Duodenal mucosa (tissue), 2 donors: ENCODE measurements at regions not wholly inside any gene's neighbourhood (a gene's known extent, or its start where the extent isn't known, plus 50 kb on each side); places are given as distances from the start of the nearest gene placed in this dataset.
"Not testable (repeated sequence)": the region's sequence is repeated elsewhere in the genome, so short reads cannot be mapped to it uniquely, and the experiment has no call there.

Source experiments
- H3K27ac ChIP-seq: one replicate; pipeline ENCODE4 v1.7.0; 2013; ENCODE audit warnings: low read depth, low read length
- H3K27me3 ChIP-seq, 2 donors: one replicate each; pipeline ENCODE4 v1.7.0; 2013; ENCODE audit warnings: low read length in 2 of 2, control low read depth in 1 of 2; ENCODE audit not compliant: insufficient read depth in 2 of 2, control insufficient read depth in 1 of 2
- H3K36me3 ChIP-seq, 2 donors: one replicate each; pipeline ENCODE4 v1.7.0; 2013; ENCODE audit warnings: low read length in 2 of 2, control low read depth in 1 of 2; ENCODE audit not compliant: insufficient read depth in 2 of 2, control insufficient read depth in 1 of 2
- H3K4me1 ChIP-seq, 2 donors: one replicate each; pipeline ENCODE4 v1.7.0; 2013; ENCODE audit warnings: low read length in 2 of 2, control low read depth in 1 of 2; ENCODE audit not compliant: insufficient read depth in 2 of 2, control insufficient read depth in 1 of 2
- H3K4me3 ChIP-seq, 2 donors: one replicate each; pipeline ENCODE4 v1.7.0; 2013; ENCODE audit warnings: low read length in 2 of 2, low read depth in 1 of 2
- H3K9ac ChIP-seq, 2 donors: one replicate each; pipeline ENCODE4 v1.7.0; 2013; ENCODE audit warnings: low read length in 2 of 2, low read depth in 1 of 2
- H3K9me3 ChIP-seq, 2 donors: one replicate each; pipeline ENCODE4 v1.7.0; 2013; ENCODE audit warnings: low read length in 2 of 2, control low read depth in 1 of 2; ENCODE audit not compliant: control insufficient read depth in 1 of 2

- H3K9ac ChIP-seq, H3K27ac ChIP-seq, H3K4me3 ChIP-seq, H3K27me3 ChIP-seq, H3K9me3 ChIP-seq, H3K36me3 ChIP-seq, H3K4me1 ChIP-seq: not testable (repeated sequence)
Observed at GRCh38 chr17:71106056-71106455, 936.7 kb downstream of the KCNJ2 start.

GRCh38 chr17:71107136-71107535, 937.8 kb downstream of the KCNJ2 start:
- Histone ChIP-seq H3K36me3 (no peaks in the 10 kb centered on the region), H3K4me3 (no peak overlapping the region), H3K27ac (no peak overlapping the region), H3K9me3 (no peaks in the 10 kb centered on the region), H3K27me3 (no peaks in the 10 kb centered on the region), H3K4me1 (no peaks in the 10 kb centered on the region), H3K9ac (no peak overlapping the region)

- H3K27ac ChIP-seq, result no peak overlapping the region
- H3K4me3 ChIP-seq, result no peak overlapping the region
- no peaks in the 10 kb centered on the region for H3K27me3 ChIP-seq
Observed at GRCh38 chr17:71109697-71110096, 940.4 kb downstream of the KCNJ2 start.

GRCh38 chr17:71110326-71110725, 941.0 kb downstream of the KCNJ2 start:
- Histone ChIP-seq H3K36me3 (no peaks in the 10 kb centered on the region), H3K9ac (no peak overlapping the region), H3K4me1 (no peaks in the 10 kb centered on the region), H3K27ac (no peak overlapping the region), H3K9me3 (no peaks in the 10 kb centered on the region), H3K27me3 (no peaks in the 10 kb centered on the region), H3K4me3 (no peak overlapping the region)

More at GRCh38 chr17:71109697-71110096, 940.4 kb downstream of the KCNJ2 start:
- Histone ChIP-seq H3K9ac (no peak overlapping the region), H3K4me1 (no peaks in the 10 kb centered on the region), H3K36me3 (no peaks in the 10 kb centered on the region), H3K9me3 (no peaks in the 10 kb centered on the region)

GRCh38 chr17:71111460-71111859, 942.1 kb downstream of the KCNJ2 start:
- Histone ChIP-seq H3K4me3 (no peak overlapping the region), H3K9ac (no peak overlapping the region), H3K36me3 (no peaks in the 10 kb centered on the region), H3K9me3 (no peaks in the 10 kb centered on the region), H3K27me3 (no peaks in the 10 kb centered on the region), H3K27ac (no peak overlapping the region), H3K4me1 (no peaks in the 10 kb centered on the region)

- Histone ChIP-seq H3K4me3 (no peak overlapping the region), H3K27ac (no peak overlapping the region), H3K9me3 (no peaks in the 10 kb centered on the region), H3K4me1 (no peaks in the 10 kb centered on the region), H3K36me3 (no peaks in the 10 kb centered on the region), H3K27me3 (no peaks in the 10 kb centered on the region), H3K9ac (no peak overlapping the region)
Observed at GRCh38 chr17:71111934-71112333, 942.6 kb downstream of the KCNJ2 start.

GRCh38 chr17:71113347-71113746, 944.0 kb downstream of the KCNJ2 start:
- Histone ChIP-seq H3K9ac (no peak overlapping the region), H3K4me1 (no peaks in the 10 kb centered on the region), H3K27me3 (peaks cover 0 to 4% of the 10 kb centered on the region in 2 donors), H3K36me3 (no peaks in the 10 kb centered on the region), H3K9me3 (no peaks in the 10 kb centered on the region), H3K27ac (no peak overlapping the region), H3K4me3 (no peak overlapping the region)

GRCh38 chr17:71114911-71115668, 945.8 kb downstream of the KCNJ2 start:
- peaks cover 0 to 4% of the 10 kb centered on the region in 2 donors for H3K27me3 ChIP-seq
- no peak overlapping the region for H3K9ac ChIP-seq
- H3K36me3 ChIP-seq, result no peaks in the 10 kb centered on the region
- no peaks in the 10 kb centered on the region for H3K9me3 ChIP-seq
- no peaks in the 10 kb centered on the region for H3K4me1 ChIP-seq
- H3K4me3 ChIP-seq, result no peak overlapping the region
- H3K27ac ChIP-seq, result no peak overlapping the region

GRCh38 chr17:71115669-71115972, 946.3 kb downstream of the KCNJ2 start:
- Histone ChIP-seq H3K36me3 (no peaks in the 10 kb centered on the region), H3K4me1 (no peaks in the 10 kb centered on the region), H3K27ac (no peak overlapping the region), H3K9ac (no peak overlapping the region), H3K4me3 (no peak overlapping the region), H3K27me3 (peaks cover 0 to 4% of the 10 kb centered on the region in 2 donors), H3K9me3 (no peaks in the 10 kb centered on the region)

- Histone ChIP-seq H3K9ac (no peak overlapping the region), H3K9me3 (no peaks in the 10 kb centered on the region), H3K27ac (no peak overlapping the region), H3K4me1 (no peaks in the 10 kb centered on the region), H3K27me3 (peaks cover 0 to 4% of the 10 kb centered on the region in 2 donors), H3K36me3 (no peaks in the 10 kb centered on the region), H3K4me3 (no peak overlapping the region)
Observed at GRCh38 chr17:71117466-71117865, 948.1 kb downstream of the KCNJ2 start.

GRCh38 chr17:71118039-71118438, 948.7 kb downstream of the KCNJ2 start:
- Histone ChIP-seq H3K9ac (no peak overlapping the region), H3K9me3 (no peaks in the 10 kb centered on the region), H3K27ac (no peak overlapping the region), H3K27me3 (peaks cover 0 to 4% of the 10 kb centered on the region in 2 donors), H3K4me3 (no peak overlapping the region), H3K36me3 (no peaks in the 10 kb centered on the region), H3K4me1 (no peaks in the 10 kb centered on the region)
